ENCODE measurements at regions not wholly inside any gene's neighbourhood (a gene's known extent, or its start where the extent isn't known, plus 50 kb on each side); places are given as distances from the start of the nearest gene placed in this dataset.

- Mint-ChIP-seq H3K4me1 (no peaks in the 10 kb centered on the region), H3K36me3 (ENCODE audit: low read depth) (no peaks in the 10 kb centered on the region), H3K9me3 (no peaks in the 10 kb centered on the region), H3K27ac (no peak overlapping the region), H3K4me3 (no peak overlapping the region), H3K27me3 (no peaks in the 10 kb centered on the region)
- DNase-seq (no peak), ATAC-seq (ENCODE audit: low read depth) (no peak)
- TF ChIP-seq, protein P1, sequence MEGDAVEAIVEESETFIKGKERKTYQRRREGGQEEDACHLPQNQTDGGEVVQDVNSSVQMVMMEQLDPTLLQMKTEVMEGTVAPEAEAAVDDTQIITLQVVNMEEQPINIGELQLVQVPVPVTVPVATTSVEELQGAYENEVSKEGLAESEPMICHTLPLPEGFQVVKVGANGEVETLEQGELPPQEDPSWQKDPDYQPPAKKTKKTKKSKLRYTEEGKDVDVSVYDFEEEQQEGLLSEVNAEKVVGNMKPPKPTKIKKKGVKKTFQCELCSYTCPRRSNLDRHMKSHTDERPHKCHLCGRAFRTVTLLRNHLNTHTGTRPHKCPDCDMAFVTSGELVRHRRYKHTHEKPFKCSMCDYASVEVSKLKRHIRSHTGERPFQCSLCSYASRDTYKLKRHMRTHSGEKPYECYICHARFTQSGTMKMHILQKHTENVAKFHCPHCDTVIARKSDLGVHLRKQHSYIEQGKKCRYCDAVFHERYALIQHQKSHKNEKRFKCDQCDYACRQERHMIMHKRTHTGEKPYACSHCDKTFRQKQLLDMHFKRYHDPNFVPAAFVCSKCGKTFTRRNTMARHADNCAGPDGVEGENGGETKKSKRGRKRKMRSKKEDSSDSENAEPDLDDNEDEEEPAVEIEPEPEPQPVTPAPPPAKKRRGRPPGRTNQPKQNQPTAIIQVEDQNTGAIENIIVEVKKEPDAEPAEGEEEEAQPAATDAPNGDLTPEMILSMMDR (IDR thresholded peaks at IDR 0.05), result no peak
- intact Hi-C loops (cut with micrococcal nuclease), result no loop called here
- ChIA-PET POLR2A (no interaction called here), CTCF (no interaction called here)
Observed at GRCh38 chr13:111467111-111467890, 146.9 kb downstream of the TEX29 start.

GRCh38 chr13:111468037-111468959, 147.9 kb downstream of the TEX29 start:
- H3K4me1 Mint-ChIP-seq, result no peaks in the 10 kb centered on the region
- no peaks in the 10 kb centered on the region for H3K9me3 Mint-ChIP-seq
- no peaks in the 10 kb centered on the region for H3K27me3 Mint-ChIP-seq
- DNase-seq (no peak), ATAC-seq (ENCODE audit: low read depth) (no peak)
- H3K4me3 Mint-ChIP-seq, result no peak overlapping the region
- no peaks in the 10 kb centered on the region for H3K36me3 Mint-ChIP-seq (ENCODE audit: low read depth)
- intact Hi-C loops (cut with micrococcal nuclease), result no loop called here
- no peak overlapping the region for H3K27ac Mint-ChIP-seq
- ChIA-PET CTCF (no interaction called here), POLR2A (no interaction called here)
- TF ChIP-seq, protein P1 (IDR thresholded peaks at IDR 0.05), result no peak

- no peak overlapping the region for H3K27ac Mint-ChIP-seq
- no peaks in the 10 kb centered on the region for H3K36me3 Mint-ChIP-seq (ENCODE audit: low read depth)
- no peaks in the 10 kb centered on the region for H3K27me3 Mint-ChIP-seq
- DNase-seq, result no peak
- no peak for ATAC-seq (ENCODE audit: low read depth)
- intact Hi-C loops (cut with micrococcal nuclease), result no loop called here
- POLR2A ChIA-PET, result no interaction called here
- no peak overlapping the region for H3K4me3 Mint-ChIP-seq
- H3K9me3 Mint-ChIP-seq, result no peaks in the 10 kb centered on the region
- TF ChIP-seq, protein P1 (IDR thresholded peaks at IDR 0.05), result no peak
- H3K4me1 Mint-ChIP-seq, result no peaks in the 10 kb centered on the region
- CTCF ChIA-PET, result no interaction called here
Observed at GRCh38 chr13:111469450-111469849, 149.0 kb downstream of the TEX29 start.

DNA sequence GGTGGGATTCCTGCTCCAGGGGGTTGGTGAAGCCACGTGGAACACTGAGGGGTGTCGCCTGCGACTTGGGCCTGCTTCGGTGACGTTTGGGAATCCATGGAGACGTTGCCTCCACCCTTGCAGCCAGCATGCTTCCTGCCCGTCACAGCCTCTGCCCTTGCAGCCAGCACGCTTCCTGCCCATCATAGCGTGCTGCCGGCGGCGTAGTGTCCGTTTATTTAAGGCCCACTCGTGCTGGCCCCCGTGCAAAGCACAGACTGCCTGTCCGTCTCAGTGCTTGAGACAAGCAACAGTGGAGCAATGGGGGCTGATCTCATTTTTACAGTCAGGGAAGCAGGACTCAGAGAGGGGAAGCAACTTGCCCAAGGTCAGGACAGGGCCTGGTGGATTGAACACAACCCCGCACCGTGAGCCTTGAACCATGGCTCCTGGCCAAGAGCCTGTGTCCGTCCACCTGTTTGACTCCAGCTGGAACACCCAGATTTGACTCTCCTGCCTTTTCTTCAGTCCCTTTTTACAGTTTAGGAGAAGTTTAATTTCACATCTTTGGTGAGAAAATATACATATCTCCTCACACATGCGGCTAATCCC, 149.6 kb downstream of the TEX29 start:
- intact Hi-C loops (cut with micrococcal nuclease), result loop anchor here (5.0 to 10.0 kb wide), 2 partner anchors 1402 to 1925 kb away; no protein-coding TSS in a partner anchor
- DNase-seq (no peak), ATAC-seq (ENCODE audit: low read depth) (no peak)
- Mint-ChIP-seq H3K27me3 (no peaks in the 10 kb centered on the region), H3K36me3 (ENCODE audit: low read depth) (no peaks in the 10 kb centered on the region), H3K4me1 (no peaks in the 10 kb centered on the region), H3K9me3 (no peaks in the 10 kb centered on the region), H3K4me3 (no peak overlapping the region), H3K27ac (no peak overlapping the region)
- ChIA-PET POLR2A (no interaction called here), CTCF (no interaction called here)
- TF ChIP-seq, protein P1 (IDR thresholded peaks at IDR 0.05), result no peak

DNA sequence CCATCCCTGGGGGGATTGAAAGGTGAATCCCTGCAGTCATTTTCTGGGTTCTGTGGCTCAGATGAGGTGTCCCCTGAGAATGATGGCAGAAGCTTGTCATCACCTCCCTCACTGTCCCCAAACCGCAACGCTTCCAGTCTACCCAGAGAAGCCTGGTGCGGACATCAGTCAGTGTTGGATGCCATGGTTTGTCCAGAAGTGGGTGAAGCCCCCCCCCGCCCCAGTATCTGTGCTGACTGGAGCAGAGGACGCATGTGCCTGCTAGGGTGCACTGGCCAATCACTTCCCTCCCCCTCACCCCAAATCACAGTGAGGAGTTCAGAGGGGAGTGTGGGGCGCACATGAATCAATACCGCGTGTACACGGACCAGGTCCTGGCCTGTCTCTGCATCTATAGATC, 150.5 kb downstream of the TEX29 start:
- intact Hi-C loops (cut with micrococcal nuclease), result loop anchor here (5.0 to 10.0 kb wide), 2 partner anchors 1401 to 1924 kb away; no protein-coding TSS in a partner anchor
- ChIA-PET CTCF (no interaction called here), POLR2A (no interaction called here)
- TF ChIP-seq, protein P1 (IDR thresholded peaks at IDR 0.05), result no peak
- H3K4me1 Mint-ChIP-seq, result no peaks in the 10 kb centered on the region
- DNase-seq (no peak), ATAC-seq (ENCODE audit: low read depth) (no peak)
- H3K27me3 Mint-ChIP-seq, result no peaks in the 10 kb centered on the region
- H3K9me3 Mint-ChIP-seq, result no peaks in the 10 kb centered on the region
- H3K36me3 Mint-ChIP-seq (ENCODE audit: low read depth), result no peaks in the 10 kb centered on the region
- H3K27ac Mint-ChIP-seq, result no peak overlapping the region
- no peak overlapping the region for H3K4me3 Mint-ChIP-seq
